Endothelial cell of umbilical vein (primary cell): ENCODE measurements at regions not wholly inside any gene's neighbourhood (a gene's known extent, or its start where the extent isn't known, plus 50 kb on each side); places are given as distances from the start of the nearest gene placed in this dataset.

Experiments used
- EZH2 ChIP-seq: IDR thresholded peaks from 2 replicates; pipeline ENCODE4 v1.6.1; 2012; ENCODE audit warnings: borderline replicate concordance, low read depth, mild to moderate bottlenecking, moderate library complexity, low read length, inconsistent platforms; ENCODE audit not compliant: severe bottlenecking
- GATA2 ChIP-seq: IDR thresholded peaks from 2 replicates; pipeline ENCODE4 v1.7.0; 2011; ENCODE audit warnings: low read depth, mild to moderate bottlenecking, moderate library complexity, mixed read lengths, low read length; ENCODE audit not compliant: insufficient read length, insufficient read depth
- JUN ChIP-seq: IDR thresholded peaks from 2 replicates; pipeline ENCODE4 v1.6.1; 2011; ENCODE audit warnings: borderline replicate concordance, low read depth; ENCODE audit not compliant: insufficient read length, insufficient read depth
- MYC ChIP-seq: IDR thresholded peaks from one replicate; pipeline ENCODE4 v1.6.1; 2011; ENCODE audit warnings: mild to moderate bottlenecking, low read depth, low read length
- POLR2A ChIP-seq: IDR thresholded peaks from 2 replicates; pipeline ENCODE4 v1.6.1; 2012; ENCODE audit warnings: low read depth, mild to moderate bottlenecking, control low read depth, low read length
- TF ChIP-seq, protein P1 (sequence below), 2 donors: IDR thresholded peaks; 1 replicate in 1 of 2; 2 replicates in 1 of 2; pipeline ENCODE4 v1.5.1; 2011; ENCODE audit warnings: low read length in 2 of 2, mild to moderate bottlenecking in 2 of 2, moderate library complexity in 2 of 2, control low read depth in 1 of 2, inconsistent platforms in 1 of 2, low read depth in 1 of 2; ENCODE audit not compliant: insufficient read depth in 1 of 2; ENCODE audit errors: extremely low read depth in 1 of 2

DNA sequence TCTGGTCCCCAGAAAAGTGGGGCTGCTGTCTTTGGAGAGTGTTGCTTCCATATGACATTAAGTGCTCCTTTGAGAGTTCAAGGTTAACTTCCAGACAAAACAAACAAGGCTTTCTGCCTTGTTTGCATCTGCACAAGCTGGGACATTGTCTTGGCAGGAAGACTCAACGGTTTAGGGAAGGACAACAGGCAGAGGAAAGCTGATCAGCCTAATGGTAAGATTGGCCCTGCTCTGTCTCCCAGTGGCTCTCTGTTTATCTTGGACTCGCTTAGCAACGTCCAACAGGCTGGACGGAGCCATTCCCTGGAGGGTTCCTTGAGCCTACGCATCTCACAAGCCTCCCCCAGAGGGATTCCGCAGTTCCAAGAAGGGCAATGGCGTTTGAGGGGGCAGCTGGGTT, 62.2 kb upstream of the SLC44A3 start:
- no peak for TF ChIP-seq GATA2
- TF ChIP-seq, protein P1, sequence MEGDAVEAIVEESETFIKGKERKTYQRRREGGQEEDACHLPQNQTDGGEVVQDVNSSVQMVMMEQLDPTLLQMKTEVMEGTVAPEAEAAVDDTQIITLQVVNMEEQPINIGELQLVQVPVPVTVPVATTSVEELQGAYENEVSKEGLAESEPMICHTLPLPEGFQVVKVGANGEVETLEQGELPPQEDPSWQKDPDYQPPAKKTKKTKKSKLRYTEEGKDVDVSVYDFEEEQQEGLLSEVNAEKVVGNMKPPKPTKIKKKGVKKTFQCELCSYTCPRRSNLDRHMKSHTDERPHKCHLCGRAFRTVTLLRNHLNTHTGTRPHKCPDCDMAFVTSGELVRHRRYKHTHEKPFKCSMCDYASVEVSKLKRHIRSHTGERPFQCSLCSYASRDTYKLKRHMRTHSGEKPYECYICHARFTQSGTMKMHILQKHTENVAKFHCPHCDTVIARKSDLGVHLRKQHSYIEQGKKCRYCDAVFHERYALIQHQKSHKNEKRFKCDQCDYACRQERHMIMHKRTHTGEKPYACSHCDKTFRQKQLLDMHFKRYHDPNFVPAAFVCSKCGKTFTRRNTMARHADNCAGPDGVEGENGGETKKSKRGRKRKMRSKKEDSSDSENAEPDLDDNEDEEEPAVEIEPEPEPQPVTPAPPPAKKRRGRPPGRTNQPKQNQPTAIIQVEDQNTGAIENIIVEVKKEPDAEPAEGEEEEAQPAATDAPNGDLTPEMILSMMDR (IDR thresholded peaks at IDR 0.05; ENCODE audit: extremely low read depth in 1 of 2, insufficient read depth in 1 of 2, low read depth in 1 of 2, low read length in 2 of 2), result no peak
- no peak for TF ChIP-seq JUN
- no peak for TF ChIP-seq MYC
- no peak for TF ChIP-seq EZH2
- TF ChIP-seq POLR2A, result no peak
